ENCODE measurements at regions not wholly inside any gene's neighbourhood (a gene's known extent, or its start where the extent isn't known, plus 50 kb on each side); places are given as distances from the start of the nearest gene placed in this dataset.

- H3K9me3 Mint-ChIP-seq, result no peaks in the 10 kb centered on the region
- ChIA-PET POLR2A (no interaction called here), CTCF (interaction anchor here (0.7 kb wide), 1 partner anchor 1155 kb away, joined by 3 read pairs; no protein-coding TSS in a partner anchor)
- intact Hi-C loops (cut with micrococcal nuclease), result no loop called here
- no peak overlapping the region for H3K27ac Mint-ChIP-seq
- no peak for ATAC-seq (ENCODE audit: low read depth)
- no peak overlapping the region for H3K4me3 Mint-ChIP-seq
- TF ChIP-seq CTCF (IDR thresholded peaks at IDR 0.05), result no peak
- H3K36me3 Mint-ChIP-seq (ENCODE audit: low read depth), result no peaks in the 10 kb centered on the region
- no peak for DNase-seq
- no peaks in the 10 kb centered on the region for H3K4me1 Mint-ChIP-seq
- peaks cover 5% of the 10 kb centered on the region for H3K27me3 Mint-ChIP-seq
Observed at GRCh38 chr6:45786355-45786781, 229.3 kb downstream of the CLIC5 start.

GRCh38 chr6:45784250-45784649 is 231.4 kb downstream of the CLIC5 start:
- no peak overlapping the region for H3K27ac Mint-ChIP-seq
- no peak overlapping the region for H3K4me3 Mint-ChIP-seq
- H3K4me1 Mint-ChIP-seq, result no peaks in the 10 kb centered on the region
- TF ChIP-seq CTCF (IDR thresholded peaks at IDR 0.05), result no peak
- H3K27me3 Mint-ChIP-seq, result peaks cover 5% of the 10 kb centered on the region
- no peaks in the 10 kb centered on the region for H3K36me3 Mint-ChIP-seq (ENCODE audit: low read depth)
- no peaks in the 10 kb centered on the region for H3K9me3 Mint-ChIP-seq
- ChIA-PET CTCF (no interaction called here), POLR2A (no interaction called here)
- no peak for DNase-seq
- no peak for ATAC-seq (ENCODE audit: low read depth)
- intact Hi-C loops (cut with micrococcal nuclease), result no loop called here

- no peak for DNase-seq
- Mint-ChIP-seq H3K4me1 (no peaks in the 10 kb centered on the region), H3K9me3 (no peaks in the 10 kb centered on the region), H3K36me3 (ENCODE audit: low read depth) (no peaks in the 10 kb centered on the region), H3K4me3 (no peak overlapping the region), H3K27me3 (peaks cover 5% of the 10 kb centered on the region), H3K27ac (no peak overlapping the region)
- intact Hi-C loops (cut with micrococcal nuclease), result no loop called here
- TF ChIP-seq CTCF (IDR thresholded peaks at IDR 0.05), result no peak
- no peak for ATAC-seq (ENCODE audit: low read depth)
- ChIA-PET CTCF (no interaction called here), POLR2A (no interaction called here)
Observed at GRCh38 chr6:45783716-45784115, 231.9 kb downstream of the CLIC5 start.

- Mint-ChIP-seq H3K27ac (no peak overlapping the region), H3K4me1 (no peaks in the 10 kb centered on the region), H3K9me3 (no peaks in the 10 kb centered on the region), H3K4me3 (no peak overlapping the region), H3K27me3 (peaks cover 5% of the 10 kb centered on the region), H3K36me3 (ENCODE audit: low read depth) (no peaks in the 10 kb centered on the region)
- no peak for DNase-seq
- ATAC-seq (ENCODE audit: low read depth), result no peak
- POLR2A ChIA-PET, result no interaction called here
- no peak for TF ChIP-seq CTCF (IDR thresholded peaks at IDR 0.05)
- intact Hi-C loops (cut with micrococcal nuclease), result no loop called here
- CTCF ChIA-PET, result no interaction called here
Observed at GRCh38 chr6:45781890-45782289, 233.8 kb downstream of the CLIC5 start.

- Mint-ChIP-seq H3K4me1 (no peaks in the 10 kb centered on the region), H3K9me3 (no peaks in the 10 kb centered on the region), H3K27me3 (peaks cover 5% of the 10 kb centered on the region), H3K36me3 (ENCODE audit: low read depth) (no peaks in the 10 kb centered on the region), H3K4me3 (no peak overlapping the region), H3K27ac (no peak overlapping the region)
- TF ChIP-seq CTCF (IDR thresholded peaks at IDR 0.05), result no peak
- ChIA-PET CTCF (no interaction called here), POLR2A (no interaction called here)
- DNase-seq (no peak), ATAC-seq (ENCODE audit: low read depth) (no peak)
- intact Hi-C loops (cut with micrococcal nuclease), result no loop called here
Observed at GRCh38 chr6:45780523-45780922, 235.1 kb downstream of the CLIC5 start.

Measured in activated B cell treated with CpG ODN at 0.5 μM for 24 hours (primary cell).